ENCODE measurements at regions not wholly inside any gene's neighbourhood (a gene's known extent, or its start where the extent isn't known, plus 50 kb on each side); places are given as distances from the start of the nearest gene placed in this dataset.
"Not testable (repeated sequence)": the region's sequence is repeated elsewhere in the genome, so short reads cannot be mapped to it uniquely, and the experiment has no call there.

DNA sequence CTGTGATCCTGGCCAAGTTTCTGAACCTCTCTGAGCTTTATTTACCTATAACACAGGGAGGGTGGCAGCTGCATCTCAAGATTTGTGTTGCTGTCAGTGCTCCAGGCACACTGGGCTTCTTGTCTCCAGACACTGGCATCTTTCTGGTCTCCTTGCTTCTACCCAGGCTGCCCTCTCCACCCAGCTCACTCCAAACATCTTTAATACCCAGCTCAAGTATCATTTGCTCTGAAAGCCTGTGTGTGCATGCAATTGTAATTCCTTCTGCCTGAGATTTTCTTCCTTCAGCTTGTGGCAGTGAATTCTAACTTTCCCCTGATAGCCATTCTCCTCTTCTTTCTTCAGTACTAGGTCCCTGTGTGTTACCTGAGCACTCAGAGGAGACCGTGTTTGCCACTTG is 50.7 kb upstream of the USP7 start:
- DNase-seq (ENCODE audit: low read depth), result no peak

DNA sequence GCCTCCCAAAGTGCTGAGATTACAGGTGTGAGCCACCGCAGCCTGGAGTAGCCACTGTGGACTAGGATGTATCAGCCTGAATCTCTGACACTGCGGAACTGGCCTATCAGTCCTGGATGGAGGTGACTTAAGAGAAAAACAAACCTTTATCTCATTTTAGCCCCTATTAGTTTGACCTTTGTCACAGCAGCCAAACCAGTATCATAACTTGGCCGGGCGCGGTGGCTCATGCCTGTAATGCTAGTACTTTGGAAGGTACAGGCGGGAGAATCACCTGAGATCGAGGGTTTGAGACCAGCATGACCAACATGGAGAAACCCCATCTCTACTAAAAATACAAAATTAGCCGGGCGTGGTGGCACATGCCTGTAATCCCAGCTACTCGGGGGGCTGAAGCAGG is 51.8 kb upstream of the USP7 start:
- no peak for DNase-seq (ENCODE audit: low read depth)

DNA sequence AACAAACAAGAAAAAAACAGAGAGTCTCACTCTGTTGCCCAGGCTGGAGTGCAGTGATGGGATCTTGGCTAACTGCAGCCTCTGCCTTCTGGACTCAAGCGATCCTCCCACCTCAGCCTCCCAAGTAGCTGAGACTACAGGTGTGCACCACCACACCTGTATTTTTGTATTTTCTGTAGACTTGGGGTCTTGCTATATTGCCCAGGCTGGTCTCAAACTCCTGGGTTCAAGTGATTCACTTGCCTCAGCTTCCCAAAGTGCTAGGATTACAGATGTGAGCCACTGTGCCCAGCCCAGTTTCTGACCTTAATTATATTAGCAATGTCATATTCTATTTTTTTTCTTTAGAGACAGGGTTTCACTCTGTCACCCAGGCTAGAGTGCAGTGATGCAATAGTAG is 52.3 kb upstream of the USP7 start:
- not testable (repeated sequence) for DNase-seq (ENCODE audit: low read depth)

DNA sequence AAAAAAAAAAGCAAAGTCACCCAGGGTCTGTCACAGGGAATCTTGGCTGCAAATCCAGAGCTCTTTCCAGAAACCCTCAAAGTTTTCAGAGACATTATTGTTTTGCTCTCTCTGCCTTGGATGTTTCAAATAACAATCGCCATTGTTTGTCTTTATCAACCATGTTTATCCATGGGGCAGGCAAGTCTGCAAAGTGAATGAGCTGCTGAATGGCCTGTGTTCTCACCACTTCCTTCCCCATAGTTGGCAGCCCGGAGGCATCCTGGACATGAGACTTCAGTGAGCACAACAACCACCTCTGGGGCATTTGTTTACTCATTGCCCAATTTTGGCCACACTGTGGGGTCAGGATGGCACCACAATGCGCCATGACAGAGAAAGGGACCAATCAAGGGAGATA is 53.1 kb upstream of the USP7 start:
- DNase-seq (ENCODE audit: low read depth), result peak; percentile 43

DNA sequence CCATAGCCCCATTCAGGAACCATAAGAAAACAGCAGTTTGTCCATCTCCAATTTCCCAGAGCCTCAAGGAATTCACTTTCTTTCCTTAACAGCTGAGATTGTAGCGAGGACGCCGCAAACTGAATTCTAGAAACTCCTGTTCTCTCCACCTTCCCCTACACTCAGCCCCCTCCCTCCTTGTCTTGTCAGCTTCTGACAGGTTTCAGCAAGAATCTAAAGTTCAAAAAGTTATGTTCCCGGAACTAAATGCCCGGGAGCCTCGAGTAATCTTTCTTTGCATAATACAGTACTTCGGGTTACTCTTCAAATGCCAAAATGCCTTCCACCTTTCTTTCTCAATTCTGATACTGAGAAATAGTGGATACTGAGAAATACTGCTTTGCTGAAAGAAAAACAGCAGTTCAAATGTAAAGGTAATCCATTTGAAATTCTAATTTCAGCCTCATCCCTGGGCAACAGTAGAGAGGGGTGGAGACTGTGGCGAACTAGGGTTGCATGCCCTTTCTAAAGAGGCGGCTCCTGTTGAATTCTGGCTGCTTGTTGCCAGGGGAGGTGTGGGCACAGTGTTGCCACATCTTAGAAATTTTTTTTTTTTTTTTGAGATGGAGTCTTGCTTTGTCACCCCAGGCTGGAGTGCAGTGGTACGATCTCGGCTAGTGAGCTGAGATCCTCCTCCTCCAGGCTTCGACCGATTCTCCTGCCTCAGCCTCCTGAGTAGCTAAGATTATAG is 63.5 kb upstream of the USP7 start:
- no peak for DNase-seq (ENCODE audit: low read depth)

DNA sequence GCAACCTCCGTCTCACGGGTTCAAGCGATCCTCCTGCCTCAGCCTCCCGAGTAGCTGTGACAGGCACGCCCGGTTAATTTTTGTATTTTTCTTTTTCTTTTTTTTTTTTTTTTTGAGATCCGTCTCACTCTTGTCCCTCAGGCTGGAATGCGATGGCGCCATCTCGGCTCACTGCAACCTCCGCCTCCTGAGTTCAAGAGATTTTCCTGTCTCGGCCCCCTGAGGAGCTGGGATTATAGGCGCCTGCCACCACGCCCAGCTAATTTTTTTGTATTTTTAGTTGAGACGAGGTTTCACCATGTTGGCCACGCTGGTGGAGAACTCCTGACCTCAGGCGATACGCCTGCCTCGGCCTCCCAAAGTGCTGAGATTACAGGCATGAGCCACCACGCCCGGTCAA is 63.0 kb upstream of the HAPSTR1 start:
- not testable (repeated sequence) for DNase-seq (ENCODE audit: low read depth)

DNA sequence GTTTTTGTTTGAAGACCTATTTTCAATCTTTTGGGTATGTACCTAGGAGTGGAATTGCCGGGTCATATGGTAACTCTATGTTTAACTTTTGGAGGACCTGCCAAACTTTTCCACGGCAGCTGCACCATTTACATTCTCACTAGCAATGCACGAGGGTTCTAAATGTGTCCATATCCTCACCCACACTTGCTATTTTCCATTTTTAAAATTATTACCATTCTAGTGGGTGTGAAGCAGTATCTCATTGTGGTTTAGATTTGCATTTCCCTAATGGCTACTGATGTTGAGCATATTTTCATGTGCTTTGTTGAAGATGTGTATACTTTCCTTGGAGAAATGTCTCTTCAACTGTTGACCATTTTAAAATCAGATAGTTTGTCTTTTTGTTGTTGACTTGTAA is 60.3 kb upstream of the HAPSTR1 start:
- DNase-seq (ENCODE audit: low read depth), result no peak

DNA sequence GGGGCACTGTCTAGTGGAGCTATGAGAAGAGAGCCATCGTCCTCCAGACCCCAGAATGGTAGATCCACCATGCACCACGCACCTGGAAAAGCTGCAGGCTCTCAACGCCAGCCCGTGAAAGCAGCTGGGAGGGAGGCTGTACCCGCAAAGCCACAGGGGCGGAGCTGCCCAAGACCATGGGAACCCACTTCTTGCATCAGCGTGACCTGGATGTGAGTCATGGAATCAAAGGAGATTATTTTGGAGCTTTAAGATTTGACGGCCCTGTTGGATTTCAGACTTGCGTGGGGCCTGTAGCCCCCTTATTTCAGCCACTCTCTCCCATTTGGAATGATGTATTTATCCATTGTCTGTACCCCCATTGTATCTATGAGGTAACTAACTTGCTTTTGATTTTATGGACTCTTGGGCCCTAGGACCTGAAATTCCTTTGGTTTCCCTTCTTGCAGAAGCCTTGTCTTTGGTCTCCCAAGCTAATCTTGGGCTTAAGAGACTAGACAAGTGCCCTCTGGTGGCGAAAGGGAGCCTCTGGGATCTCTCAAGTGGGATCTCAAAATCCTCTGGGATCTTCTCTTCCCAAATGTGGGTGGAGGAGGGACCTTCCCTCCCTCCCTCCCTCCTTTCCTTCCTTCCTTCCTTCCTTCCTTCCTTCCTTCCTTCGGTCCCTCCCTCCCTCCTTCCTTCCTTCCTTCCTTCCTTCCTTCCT is 58.2 kb upstream of the HAPSTR1 start:
- peak; percentile 78 for DNase-seq (ENCODE audit: low read depth)

DNA sequence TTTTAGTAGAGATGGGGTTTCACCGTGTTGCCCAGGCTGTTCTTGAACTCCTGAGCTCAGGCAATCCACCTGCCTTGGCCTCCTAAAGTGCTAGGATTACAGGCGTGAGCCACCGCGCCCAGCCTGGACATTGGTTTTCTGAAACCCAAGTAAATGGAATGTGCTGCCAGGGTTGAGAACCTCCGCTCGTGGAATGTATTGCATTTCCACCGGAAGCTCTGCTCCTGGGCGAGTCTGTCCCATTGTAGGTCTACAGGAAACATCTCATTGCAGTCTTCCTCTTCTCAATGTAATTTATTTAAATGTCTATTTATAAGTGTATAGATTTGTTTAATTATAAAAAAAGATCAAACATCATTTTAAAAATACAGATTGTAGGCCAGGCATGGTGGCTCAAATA is 57.4 kb upstream of the HAPSTR1 start:
- no peak for DNase-seq (ENCODE audit: low read depth)

DNA sequence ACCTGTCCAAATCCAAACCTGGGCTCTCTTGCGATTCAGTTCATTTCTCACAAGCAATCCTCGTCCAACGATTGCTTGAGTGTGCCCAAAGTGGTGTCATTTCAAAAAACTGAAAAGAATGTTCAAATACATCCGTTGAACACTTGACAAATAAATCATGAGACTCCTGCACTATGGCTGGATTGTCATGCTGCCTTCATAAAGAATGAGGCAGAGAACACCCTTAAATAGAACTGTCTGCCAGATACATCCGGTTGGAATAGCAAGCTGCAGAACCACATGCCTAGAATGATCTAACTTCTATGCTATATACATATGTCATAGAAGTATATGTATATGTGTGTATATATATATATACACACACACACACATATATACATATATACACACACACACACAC is 55.4 kb upstream of the HAPSTR1 start:
- no peak for DNase-seq (ENCODE audit: low read depth)

DNA sequence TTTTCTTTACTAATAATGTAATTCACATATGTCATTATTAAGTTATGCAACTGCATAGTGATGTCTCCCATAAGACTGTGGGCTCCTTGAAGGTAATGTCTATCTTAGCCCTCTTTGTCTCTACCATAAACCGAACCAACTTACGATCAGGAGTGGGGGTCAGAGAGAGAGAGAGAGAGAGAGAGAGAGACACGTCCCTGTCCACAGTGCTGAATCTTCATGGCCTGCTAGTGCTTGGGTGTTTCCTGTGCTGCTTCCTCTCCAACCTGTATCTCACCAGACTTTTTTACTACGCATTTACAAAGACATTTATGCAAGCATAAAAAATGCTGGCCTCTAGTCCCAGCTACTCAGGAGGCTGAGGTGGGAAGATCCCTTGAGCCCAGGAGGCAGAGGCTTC is 52.2 kb upstream of the HAPSTR1 start:
- DNase-seq (ENCODE audit: low read depth), result peak; percentile 27

DNA sequence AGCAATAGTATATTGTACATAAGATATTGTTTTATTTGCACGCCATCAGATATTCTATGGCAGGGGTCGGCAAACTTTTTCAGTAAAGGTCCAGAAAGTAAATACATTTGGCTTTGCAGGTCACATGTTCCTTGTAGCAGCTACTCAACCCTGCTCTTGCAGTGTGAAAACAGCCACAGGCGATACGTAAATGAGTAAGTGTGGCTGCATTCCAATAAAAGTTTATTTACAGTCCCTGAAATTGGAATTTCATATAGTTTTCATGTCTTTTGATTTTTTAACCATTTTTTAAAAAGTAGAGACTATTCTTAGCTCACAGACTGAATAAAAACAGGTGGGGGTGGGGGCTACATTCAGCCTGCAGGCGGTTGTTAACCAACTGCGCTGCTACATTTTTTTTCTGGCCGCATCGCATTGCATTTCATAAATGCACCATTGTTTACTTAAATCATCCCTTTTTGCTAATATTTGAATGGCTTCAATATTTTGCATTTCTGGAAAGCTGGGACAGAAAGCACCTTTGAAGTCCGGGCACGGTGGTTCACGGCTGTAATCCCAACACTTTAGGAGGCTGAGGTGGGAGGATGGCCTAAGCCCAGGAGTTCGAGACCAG is 50.5 kb upstream of the HAPSTR1 start:
- peak; percentile 29 for DNase-seq (ENCODE audit: low read depth)

Measured in RPMI7951 (cell line).